DMS53 treated with DMSO at 0.1 percent for 48 hours (cell line): ENCODE measurements at regions not wholly inside any gene's neighbourhood (a gene's known extent, or its start where the extent isn't known, plus 50 kb on each side); places are given as distances from the start of the nearest gene placed in this dataset.

Experiments
- DNase-seq: peaks from one replicate; lab custom pipeline; 2025; ENCODE audit not compliant: unreplicated experiment; lab: John Stamatoyannopoulos, UW

DNA sequence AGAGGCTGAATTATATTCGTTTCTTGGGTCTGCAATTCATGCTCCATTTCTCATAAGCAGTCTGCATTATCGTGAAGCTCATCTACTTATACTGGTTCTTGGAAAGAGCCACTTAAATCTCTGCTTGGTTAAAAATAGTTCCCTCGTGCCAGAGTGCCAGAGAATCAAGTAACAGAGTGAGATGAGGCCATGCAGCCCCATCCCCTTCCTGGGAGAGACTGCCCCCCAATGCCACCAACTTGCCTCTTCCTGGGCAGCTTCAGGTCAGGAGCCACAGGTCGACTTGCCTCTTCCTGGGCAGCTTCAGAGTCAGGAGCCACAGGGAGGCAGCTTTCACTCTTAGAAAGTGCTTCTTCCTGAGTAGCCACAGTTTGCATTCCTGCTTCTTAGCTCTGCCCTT, 223.9 kb upstream of the ZBED5 start:
- no peak for DNase-seq

DNA sequence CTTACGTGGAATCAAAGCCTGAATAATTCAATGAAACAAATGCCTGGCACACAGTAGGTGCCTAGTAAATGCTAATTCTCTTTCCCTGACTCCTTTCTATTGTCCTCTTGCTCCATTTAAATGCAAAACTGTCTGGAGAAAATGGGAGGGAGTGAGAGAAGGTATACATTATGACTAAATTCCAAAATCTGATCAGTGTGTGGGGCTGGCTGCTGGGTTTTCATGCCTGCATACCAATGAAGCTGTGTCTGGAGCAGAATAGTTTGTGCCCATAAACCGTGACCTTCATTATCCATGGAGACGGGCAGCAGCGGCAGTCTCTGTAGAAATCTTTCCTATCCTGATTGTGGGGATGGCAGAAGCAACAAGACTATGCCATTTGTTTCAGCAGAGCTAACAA, 223.4 kb upstream of the ZBED5 start:
- no peak for DNase-seq

DNA sequence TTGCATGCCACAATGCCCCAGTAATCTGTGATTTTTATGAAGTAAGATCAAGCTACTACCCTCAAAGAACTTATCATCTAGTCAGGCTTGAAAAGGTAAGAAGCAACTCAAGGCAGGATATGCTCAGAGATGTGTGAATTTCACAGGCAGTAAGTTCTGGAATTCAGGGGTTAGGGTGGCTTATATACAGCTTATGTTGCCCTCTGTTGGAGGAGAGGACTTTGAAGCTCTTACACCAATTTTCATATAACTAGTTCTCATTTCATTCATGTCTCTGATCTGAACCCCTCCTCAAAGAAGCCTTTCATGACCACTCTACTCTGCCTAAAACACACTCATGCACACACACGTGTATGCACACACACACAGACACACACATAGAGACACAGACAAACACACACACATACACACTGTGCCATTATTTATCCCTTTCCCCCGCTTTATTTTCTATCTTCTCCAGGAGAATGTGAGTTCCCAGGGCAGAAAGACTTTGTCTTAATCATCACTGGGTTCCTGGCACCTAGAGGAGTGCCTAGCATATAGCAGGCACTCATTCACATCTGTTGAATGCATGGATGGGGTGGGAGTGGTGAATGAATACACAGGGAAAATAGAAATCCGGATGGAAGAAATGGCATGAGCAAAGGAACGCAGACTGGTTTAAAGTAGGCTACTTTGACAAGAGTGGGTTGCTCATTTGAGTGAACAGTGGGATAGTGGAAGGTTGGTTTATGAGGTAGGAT, 220.7 kb upstream of the ZBED5 start:
- DNase-seq: no peak

DNA sequence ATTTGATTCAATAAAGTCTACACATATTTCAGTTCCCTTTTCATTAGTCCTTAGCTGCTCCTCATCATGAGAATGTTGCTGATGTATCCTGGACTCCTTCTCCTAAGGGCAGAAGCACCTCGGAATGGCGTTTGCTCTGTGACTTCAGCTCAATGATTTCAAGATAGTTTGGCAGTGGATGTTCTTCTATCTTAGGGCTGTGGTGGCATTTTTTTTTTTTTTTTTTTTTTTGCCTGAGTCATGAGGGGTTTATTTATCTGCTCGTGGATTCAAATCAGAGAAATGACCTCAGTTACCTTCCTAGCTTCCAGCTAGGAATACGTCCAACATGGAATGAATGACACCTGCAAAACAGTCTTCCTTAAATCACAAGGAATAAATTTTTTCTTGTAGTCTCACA, 220.0 kb upstream of the ZBED5 start:
- no peak for DNase-seq

DNA sequence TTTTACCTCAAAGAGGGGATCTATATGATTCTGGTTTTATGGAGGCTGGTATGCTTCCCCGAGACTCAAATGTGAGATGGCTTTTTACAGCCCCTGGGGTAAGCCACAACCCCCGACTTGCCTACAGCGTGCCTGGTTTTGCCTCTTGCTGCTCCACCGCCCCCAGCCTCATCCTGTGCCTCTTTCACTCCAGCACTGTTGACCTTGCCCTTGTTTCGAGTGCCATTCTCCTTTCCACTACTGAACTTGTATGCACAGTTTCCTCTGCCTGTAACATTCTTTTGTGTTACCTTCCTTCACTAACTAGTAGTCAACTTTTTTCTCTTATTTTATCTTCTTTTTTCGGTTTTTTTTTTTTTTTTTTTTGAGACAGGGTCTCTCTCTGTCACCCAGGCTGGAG, 219.0 kb upstream of the ZBED5 start:
- DNase-seq: no peak

DNA sequence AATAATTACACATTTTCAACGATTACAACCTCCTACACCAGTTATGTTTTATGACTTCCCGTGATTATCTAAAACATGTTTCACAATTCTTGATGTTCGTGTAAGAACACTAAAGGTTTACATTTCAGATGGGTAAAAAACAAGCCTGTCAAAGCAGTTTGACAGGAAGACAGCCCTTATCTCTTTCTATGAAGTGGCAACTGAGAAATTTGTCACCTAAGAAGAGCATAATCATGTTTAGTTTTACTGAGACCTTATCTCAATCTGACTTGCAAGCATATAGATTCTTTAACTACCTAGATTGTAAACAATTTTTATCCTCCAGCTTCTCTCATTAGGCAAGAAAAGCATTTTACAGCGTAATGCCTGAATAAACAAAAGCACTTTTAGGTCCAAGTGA, 218.4 kb upstream of the ZBED5 start:
- no peak for DNase-seq

DNA sequence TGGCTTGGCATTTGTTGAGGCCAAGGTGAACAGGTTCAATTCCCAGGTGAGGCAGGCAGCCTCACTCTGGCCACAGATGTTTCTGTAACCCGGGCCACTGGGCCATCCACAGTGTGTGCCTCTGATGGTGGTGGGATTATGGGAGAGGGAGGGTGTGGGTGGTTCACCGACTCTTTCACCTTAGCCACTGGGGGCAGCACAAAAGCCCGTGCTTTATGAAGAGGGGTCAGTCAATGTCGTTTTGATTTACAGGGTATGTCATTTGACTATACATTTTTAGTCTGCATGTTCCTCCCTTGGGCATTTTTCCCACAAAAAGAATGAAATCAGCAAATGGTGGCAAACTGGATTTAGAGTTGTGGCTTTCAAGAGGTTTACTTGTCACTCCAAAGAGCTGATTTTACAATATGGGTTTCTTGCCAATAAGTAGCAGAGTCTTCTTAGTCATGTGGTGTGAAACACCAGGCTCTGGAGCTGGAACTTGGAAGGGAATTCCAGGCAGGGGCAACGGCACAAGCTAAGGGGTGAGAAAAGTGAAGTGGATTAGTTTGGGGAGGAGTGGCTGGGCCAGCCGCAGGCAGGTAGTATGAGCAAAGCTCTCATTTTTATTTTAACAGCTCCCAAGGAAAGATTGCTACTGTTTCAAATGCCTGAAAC, 217.8 kb upstream of the ZBED5 start:
- DNase-seq: no peak

DNA sequence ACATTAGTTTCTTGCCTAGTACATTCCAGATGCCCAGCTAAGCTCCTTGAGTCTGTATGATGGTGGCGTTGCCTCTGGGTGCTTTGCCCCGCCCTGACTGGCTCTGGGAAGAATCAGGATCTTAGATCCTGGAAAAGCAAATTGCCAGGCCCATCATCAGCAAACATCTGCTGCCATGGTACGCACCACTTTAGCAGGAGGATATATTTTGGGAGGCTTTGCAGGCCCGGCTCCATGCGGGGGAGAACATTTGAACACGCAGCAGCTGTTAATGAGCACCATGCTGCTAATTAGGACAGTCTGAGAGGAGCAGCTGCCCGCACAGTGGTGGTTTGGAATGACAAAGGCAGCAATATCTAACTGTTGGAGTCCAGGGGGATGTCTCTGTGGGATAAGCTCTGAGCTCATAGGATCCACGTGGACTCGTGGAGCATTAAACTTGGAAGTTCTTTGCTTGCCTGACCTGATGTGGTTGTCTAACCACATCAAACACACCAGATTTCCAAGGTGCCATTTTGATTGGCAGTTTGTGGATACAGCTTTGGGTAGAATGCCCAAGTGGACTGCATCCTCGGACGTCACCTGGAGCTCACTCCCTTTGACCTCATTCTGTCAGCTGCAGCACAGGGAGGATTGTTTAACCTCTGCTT, 217.0 kb upstream of the ZBED5 start:
- DNase-seq: no peak

DNA sequence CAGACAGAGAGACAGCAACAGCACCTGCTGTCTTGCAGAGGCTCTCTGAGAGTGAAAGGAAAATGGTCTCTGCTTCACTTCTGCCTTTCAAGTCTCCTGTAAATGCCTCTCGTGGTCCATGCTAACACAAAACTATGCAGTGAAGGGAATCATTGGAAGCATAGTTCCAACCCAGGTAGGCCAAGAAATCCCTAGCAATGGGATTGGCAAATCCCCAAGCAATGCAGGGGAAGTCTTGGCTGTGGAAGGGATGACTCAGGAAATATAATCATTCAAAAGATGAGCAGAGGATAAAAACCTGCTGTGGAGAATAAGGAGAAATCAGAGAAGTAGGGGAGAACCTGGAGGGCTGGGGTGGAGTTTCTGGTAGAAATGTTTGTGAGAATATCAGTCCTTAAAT, 216.1 kb upstream of the ZBED5 start:
- DNase-seq: no peak

DNA sequence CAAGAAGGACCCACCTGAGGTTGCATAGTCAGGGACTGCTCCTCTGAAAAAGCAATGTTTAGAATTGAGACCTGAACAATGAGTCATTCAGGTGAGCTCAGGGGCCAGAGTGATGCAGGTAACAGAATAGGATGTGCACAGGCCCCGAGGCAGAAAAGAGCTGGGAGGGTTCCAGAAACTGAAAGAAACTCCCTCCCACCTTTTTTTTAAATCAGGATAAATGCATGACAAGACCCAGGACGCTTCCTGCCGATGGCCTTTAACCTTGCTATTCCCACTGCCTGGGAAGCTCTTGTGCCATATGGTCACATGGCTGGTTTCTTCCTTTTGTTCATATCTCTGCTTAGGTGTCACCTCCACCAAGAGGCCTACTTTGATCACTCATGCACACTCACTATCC, 214.2 kb upstream of the ZBED5 start:
- no peak for DNase-seq

DNA sequence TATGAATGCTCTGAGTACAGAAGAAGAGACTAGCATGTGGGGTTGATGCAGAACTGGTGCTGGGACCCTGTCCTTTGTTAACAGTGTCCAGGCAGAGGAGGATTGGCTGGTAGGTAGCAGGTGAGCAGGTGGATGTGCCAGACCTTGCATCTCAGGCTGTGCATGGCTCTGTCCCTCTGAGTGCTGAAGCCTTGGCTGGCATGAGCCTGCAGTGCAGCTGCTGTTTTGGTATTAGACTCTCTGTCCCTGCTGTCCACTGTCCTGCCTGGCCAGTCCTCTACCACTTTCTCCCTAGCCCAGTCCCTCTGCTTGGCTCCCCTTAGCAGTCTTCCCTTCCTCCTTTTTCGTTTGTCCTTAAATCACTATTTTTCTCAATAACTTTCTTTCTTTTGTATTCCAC, 213.6 kb upstream of the ZBED5 start:
- no peak for DNase-seq

DNA sequence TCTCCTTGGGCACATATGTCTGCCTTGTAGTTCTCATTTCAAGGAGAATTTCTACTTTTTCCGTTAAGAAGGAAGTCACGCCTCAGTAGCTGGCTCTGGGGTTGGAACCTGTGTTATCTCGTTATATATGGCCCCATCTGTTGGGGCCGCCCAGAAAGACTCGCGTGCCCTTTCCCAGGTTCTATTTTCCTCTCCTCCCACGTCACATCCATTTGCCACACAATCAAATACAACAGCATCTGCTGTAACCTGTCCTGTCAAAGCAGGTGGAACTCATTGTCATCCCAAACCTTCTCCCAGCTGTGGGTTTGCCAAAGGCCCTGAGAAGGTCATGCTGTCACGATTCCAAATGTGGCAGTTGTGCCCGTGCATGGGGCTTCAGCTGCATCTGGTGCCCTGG, 213.1 kb upstream of the ZBED5 start:
- DNase-seq: no peak

DNA sequence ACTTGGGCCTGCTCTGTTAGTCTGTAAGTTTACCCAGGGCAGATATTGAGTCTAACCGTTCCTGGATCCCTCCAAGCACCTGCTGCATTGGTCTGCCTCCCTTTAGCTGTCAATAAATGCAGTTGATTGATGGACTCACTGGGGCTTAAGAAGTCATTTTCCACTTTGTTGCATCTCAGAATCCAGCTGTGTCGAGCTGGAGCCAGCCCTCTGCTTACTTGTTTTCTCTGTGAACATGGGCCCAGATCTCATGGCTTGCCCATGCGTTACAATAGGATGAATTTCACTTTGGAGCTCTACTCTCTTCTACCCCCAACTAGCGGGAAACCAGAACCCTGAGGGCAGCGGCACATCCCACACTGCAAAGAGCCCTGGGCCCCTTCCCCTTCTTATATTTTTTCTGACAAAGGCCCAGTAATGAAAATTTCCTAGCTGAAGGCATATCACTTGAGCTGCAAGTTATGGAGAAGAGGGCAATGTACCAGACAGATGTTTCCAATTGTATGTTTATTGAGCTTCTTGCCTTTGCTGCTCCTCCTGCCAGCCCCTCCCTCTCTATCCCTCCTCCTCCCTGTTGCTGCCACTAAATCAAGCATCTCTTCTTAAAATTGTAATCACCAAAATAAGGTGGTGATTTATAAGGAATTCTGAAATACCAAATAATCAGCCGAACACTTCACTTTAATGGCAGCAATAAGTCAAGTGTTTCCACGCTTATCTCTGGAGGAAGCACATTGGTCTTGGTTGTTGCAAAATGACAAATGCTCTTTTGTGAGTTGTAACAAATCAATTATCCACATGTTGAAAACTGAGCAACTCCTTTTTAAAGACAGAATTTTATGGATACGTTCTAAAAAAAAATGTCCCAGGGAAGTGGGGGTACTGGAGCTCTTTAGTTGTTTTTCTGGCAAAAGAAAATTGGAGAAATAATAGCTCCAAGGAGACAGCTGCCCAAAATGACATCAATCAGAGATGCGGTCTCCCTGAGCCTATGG, 212.3 kb upstream of the ZBED5 start:
- DNase-seq: no peak

DNA sequence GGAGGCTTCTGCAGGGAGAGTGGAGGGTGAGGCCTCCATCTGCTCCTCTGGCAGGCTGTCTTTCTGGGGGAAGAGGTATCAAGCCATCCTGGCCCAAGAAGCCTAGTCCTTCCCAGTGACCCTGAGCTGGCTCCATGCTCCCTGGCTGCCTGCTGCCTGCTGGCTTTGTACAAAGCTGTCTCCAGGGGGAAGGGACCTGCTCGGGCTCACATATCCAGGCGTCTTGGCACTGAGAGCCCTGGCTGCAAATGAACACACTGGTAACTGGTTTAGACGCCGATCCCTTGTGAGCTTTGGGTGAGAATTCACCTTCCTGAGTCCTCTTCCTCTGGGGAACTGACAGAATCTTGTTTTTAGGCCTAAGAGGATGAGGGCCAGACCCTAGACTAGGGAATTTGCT, 210.3 kb upstream of the ZBED5 start:
- no peak for DNase-seq

DNA sequence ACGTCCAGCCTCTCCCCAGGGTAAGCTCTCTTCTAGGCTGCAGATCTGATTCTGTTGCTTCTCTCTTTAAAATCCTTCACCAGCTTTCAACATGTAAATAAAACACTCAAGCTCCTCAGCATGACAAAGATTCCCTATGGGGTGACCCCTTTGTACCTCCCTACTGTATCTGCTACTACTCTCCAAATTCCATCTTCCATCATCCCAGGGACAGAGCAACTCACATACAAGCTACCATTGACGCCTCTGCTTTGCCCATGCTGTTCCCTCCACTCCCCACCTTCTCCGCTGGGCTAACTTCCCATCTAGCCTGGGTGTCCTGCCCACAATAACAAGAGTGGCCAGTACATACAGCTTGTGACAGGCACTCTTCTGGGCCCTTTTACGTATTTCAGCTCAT, 207.5 kb upstream of the ZBED5 start:
- no peak for DNase-seq

DNA sequence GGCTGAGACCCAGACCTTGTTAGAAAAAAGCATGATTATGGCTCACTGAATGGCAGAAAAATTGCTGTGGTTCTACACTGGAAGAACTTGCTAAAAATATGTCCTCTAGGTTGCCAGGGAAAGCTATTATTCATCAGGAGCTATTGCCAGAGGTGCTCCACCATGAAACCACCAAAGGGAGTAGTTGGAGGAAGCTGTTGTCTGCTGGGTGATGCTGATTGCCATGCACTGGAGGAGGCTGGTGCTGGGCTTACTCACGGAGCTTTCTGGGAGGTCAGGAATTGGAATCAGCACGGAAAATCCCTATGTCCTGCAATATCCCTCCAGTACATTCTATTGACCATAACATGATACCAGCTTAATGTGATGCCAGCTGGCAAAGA, 199.6 kb upstream of the ZBED5 start:
- no peak for DNase-seq

DNA sequence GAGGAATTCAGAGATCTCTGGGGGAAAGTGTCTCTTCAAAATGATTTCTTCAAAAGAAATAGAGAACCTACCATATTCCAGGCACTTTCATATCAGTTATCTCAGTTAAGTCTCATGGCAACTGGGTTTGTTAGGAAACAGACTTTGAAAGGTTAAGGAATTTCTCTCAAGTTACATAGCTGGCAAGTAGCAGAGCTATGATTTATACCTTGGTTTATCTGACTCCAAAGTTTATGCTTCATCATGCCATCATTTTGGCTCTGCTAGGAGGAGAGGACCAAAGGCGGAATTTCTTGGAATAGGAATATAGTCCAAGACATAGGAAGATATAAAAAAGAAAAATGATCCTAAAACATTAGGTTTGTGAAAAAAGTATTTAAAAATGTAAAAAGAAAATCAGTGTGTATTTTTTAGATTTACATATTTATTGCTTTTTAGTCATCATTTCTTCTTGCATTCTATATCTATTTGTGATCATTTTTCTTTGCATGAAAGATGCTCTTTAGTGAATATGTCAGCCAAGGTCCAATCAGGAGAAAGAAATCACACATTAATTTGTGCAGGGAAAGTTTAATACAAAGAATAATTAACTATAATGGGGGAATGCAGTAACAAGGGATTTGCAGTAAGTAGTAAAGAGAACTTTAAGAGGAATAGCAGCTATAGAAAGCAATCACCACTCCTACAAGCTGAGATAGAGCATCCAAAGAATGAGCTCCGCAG, 199.1 kb upstream of the ZBED5 start:
- DNase-seq: no peak

DNA sequence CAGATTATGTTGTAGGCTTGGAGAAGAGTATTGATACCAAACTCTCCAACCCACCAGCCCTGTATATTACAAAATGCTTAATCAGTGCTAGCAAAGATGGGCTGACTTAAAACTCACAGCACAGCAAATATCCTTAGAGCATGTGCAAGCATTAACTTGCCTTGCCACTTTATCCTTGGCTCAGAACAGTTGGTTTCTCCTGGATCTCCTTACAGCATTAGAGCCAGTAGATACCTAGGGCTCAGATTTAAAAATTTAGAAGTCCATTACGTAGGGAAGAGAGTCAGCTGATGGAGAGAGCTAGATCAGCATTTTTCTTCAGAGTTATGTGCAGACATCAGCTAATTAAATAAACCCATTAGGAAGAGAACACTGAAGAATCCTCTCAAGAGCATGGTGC, 198.5 kb upstream of the ZBED5 start:
- no peak for DNase-seq

DNA sequence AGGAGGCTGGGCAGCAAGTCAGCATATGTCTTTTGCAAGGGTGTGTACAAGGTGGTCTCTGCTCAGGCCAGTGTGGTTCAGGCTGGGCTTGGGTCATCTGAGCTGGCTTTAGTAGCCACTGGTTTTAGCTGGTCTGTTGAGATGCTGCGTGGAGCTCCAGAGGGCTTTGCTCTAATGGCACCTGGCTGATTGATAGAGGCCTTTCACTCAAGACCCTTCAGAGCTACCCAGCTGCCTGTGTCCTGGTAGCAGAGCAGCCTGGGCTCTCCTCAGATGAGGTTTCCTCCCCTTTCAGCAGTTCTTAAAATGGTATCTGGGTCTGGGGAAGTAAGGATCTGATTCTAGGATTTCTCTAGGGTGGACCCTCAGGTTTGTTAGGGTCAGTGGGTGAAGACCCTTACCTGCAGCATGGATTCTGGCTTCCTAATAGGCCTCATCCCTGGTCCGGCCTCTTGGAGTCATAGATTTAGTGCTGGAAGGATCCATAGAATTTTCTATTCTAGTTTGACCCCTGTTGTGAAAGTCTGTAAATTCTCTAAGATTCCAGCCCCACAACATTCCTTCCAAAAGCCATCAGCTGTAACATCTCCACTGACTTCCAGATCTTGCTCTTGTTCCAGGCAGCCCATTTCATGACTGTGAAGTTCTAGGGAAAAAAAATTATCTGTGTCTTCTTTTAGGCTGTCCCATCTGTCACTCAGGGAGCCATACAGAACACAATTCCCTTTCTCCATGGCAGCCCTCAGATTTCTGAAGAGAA, 190.2 kb upstream of the ZBED5 start:
- no peak for DNase-seq

DNA sequence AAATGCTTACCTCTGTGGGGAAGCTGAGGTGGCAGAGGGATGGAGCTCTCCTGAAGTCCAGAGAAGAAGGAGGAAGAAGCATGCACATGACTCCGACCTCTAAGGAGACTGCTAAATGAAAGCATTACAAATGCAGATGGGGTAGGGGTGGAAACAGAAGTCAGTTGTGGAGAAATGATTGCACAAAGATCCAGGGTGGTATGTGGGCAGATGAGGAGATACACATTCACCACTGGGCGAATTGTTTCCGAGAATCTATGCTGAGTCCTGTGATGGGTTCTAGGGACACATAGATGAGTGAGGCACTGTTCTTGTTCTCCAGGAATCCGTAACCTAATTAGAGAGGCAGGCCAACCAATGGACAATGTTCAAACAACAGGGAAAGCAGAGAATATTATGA, 188.9 kb upstream of the ZBED5 start:
- no peak for DNase-seq
